OCI-LY3 (cell line): ENCODE measurements at regions not wholly inside any gene's neighbourhood (a gene's known extent, or its start where the extent isn't known, plus 50 kb on each side); places are given as distances from the start of the nearest gene placed in this dataset.

Source experiments
- H2AFZ ChIP-seq: fragments of 200-600, 300-600 bp; shearing (Covaris generic); 2 replicates; pipeline ENCODE4 v1.6.0; 2014; ENCODE audit warnings: antibody characterized with exemption, low read depth, low read length
- H3K27ac ChIP-seq: fragments of 200-600, 300-600 bp; sonication (generic); 2 replicates; pipeline ENCODE4 v1.5.1; 2014; ENCODE audit warnings: mild to moderate bottlenecking, low read length, moderate library complexity, mixed read lengths
- H3K27me3 ChIP-seq: fragments of 200-600, 300-600 bp; sonication (generic); 2 replicates; pipeline ENCODE4 v1.6.1; 2014; ENCODE audit warnings: low read depth, low read length, mixed read lengths
- H3K36me3 ChIP-seq: fragments of 200-600, 300-600 bp; sonication (generic); replicated peaks from 2 replicates; pipeline ENCODE3; 2014; ENCODE audit warnings: low read depth, low read length, mixed read lengths
- H3K4me1 ChIP-seq: fragments of 300-600, 200-600 bp; sonication (generic); 2 replicates; pipeline ENCODE4 v1.6.1; 2014; ENCODE audit warnings: low read length, mixed read lengths
- H3K4me2 ChIP-seq: fragments of 200-600, 300-600 bp; sonication (generic); 2 replicates; pipeline ENCODE4 v1.6.1; 2014; ENCODE audit warnings: low read length, mixed read lengths
- H3K4me3 ChIP-seq: fragments of 300-600, 200-600 bp; sonication (generic); 2 replicates; pipeline ENCODE4 v1.5.1; 2014; ENCODE audit warnings: antibody characterized with exemption, mild to moderate bottlenecking, low read length, moderate library complexity
- H3K79me2 ChIP-seq: fragments of 300-600, 200-600 bp; shearing (Covaris generic); 2 replicates; pipeline ENCODE4 v1.6.1; 2014; ENCODE audit warnings: mild to moderate bottlenecking, low read length, mixed read lengths
- H3K9ac ChIP-seq: fragments of 300-600, 200-600 bp; shearing (Covaris generic); 2 replicates; pipeline ENCODE4 v1.6.0; 2014; ENCODE audit warnings: mild to moderate bottlenecking, low read length, moderate library complexity
- H3K9me3 ChIP-seq: fragments of 200-600, 300-600 bp; shearing (Covaris generic); 2 replicates; pipeline ENCODE4 v1.6.1; 2014; ENCODE audit warnings: low read length, mixed read lengths; ENCODE audit not compliant: insufficient read depth
- H4K20me1 ChIP-seq: fragments of 200-600, 300-600 bp; sonication (generic); 2 replicates; pipeline ENCODE4 v1.6.1; 2016; ENCODE audit warnings: low read length, mixed read lengths; ENCODE audit not compliant: insufficient read depth
- CTCF ChIP-seq: fragments of 200-600, 300-600 bp; sonication (generic); IDR thresholded peaks from 2 replicates; pipeline ENCODE4 v1.5.1; 2014; ENCODE audit warnings: antibody characterized with exemption, low read length, low read depth
- EZH2phosphoT487 ChIP-seq: fragments of 200-600 bp; shearing (Covaris generic); IDR thresholded peaks from 2 replicates; pipeline ENCODE4 v1.6.1; 2018; ENCODE audit warnings: antibody characterized with exemption, mixed run types, low read depth

- Histone ChIP-seq H4K20me1 (no peaks in the 10 kb centered on the region), H3K9me3 (no peaks in the 10 kb centered on the region), H3K4me1 (no peaks in the 10 kb centered on the region), H3K79me2 (no peaks in the 10 kb centered on the region), H3K27me3 (no peaks in the 10 kb centered on the region), H3K4me3 (no peak overlapping the region), H2AFZ (no peak overlapping the region), H3K9ac (no peak overlapping the region), H3K4me2 (no peak overlapping the region), H3K36me3 (no peaks in the 10 kb centered on the region), H3K27ac (no peak overlapping the region)
- TF ChIP-seq CTCF (no peak), EZH2phosphoT487 (no peak)
These were observed 1356.0 kb upstream of the SEL1L start for GRCh38 chr14:82889701-82890100.

- TF ChIP-seq EZH2phosphoT487 (no peak), CTCF (no peak)
- Histone ChIP-seq H3K9me3 (no peaks in the 10 kb centered on the region), H3K27ac (no peak overlapping the region), H3K79me2 (no peaks in the 10 kb centered on the region), H3K36me3 (no peaks in the 10 kb centered on the region), H3K27me3 (no peaks in the 10 kb centered on the region), H2AFZ (no peak overlapping the region), H3K4me1 (no peaks in the 10 kb centered on the region), H3K9ac (no peak overlapping the region), H3K4me3 (no peak overlapping the region), H4K20me1 (no peaks in the 10 kb centered on the region), H3K4me2 (no peak overlapping the region)
These were observed 1362.8 kb upstream of the SEL1L start for GRCh38 chr14:82896476-82896875.

- no peak overlapping the region for H3K4me2 ChIP-seq
- no peaks in the 10 kb centered on the region for H4K20me1 ChIP-seq
- TF ChIP-seq CTCF (no peak), EZH2phosphoT487 (no peak)
- no peaks in the 10 kb centered on the region for H3K36me3 ChIP-seq
- H3K9me3 ChIP-seq, result no peaks in the 10 kb centered on the region
- H3K4me3 ChIP-seq, result no peak overlapping the region
- H3K79me2 ChIP-seq, result no peaks in the 10 kb centered on the region
- no peak overlapping the region for H2AFZ ChIP-seq
- H3K27ac ChIP-seq, result no peak overlapping the region
- no peak overlapping the region for H3K9ac ChIP-seq
- H3K4me1 ChIP-seq, result no peaks in the 10 kb centered on the region
- no peaks in the 10 kb centered on the region for H3K27me3 ChIP-seq
These were observed 1364.0 kb upstream of the SEL1L start for GRCh38 chr14:82897469-82898308.

GRCh38 chr14:82905762-82906161 lies 1372.1 kb upstream of the SEL1L start:
- no peak overlapping the region for H2AFZ ChIP-seq
- no peaks in the 10 kb centered on the region for H3K9me3 ChIP-seq

More at GRCh38 chr14:82905762-82906161, 1372.1 kb upstream of the SEL1L start:
- Histone ChIP-seq H3K79me2 (no peaks in the 10 kb centered on the region), H3K4me1 (no peaks in the 10 kb centered on the region), H3K27ac (no peak overlapping the region), H3K36me3 (no peaks in the 10 kb centered on the region), H3K4me3 (no peak overlapping the region), H3K4me2 (no peak overlapping the region), H3K9ac (no peak overlapping the region), H3K27me3 (no peaks in the 10 kb centered on the region), H4K20me1 (no peaks in the 10 kb centered on the region)
- TF ChIP-seq CTCF, result no peak
- no peak for TF ChIP-seq EZH2phosphoT487
